WTC11 (cell line): ENCODE measurements at regions not wholly inside any gene's neighbourhood (a gene's known extent, or its start where the extent isn't known, plus 50 kb on each side); places are given as distances from the start of the nearest gene placed in this dataset.

Source experiments
- ATAC-seq: fragments of 200-7000 bp; cut with Tn5 transposase; 2 replicates; pipeline ENCODE4 v1.10.0; 2021; ENCODE audit warnings: mild to moderate bottlenecking, moderate library complexity
- CTCF ChIA-PET: fragments of 300-600 bp; sonication (Branson Sonifier 250); formaldehyde crosslinking; loops from one replicate; lab custom pipeline; 2021; ENCODE audit warnings: antibody characterized with exemption; lab: Charles Lee
- POLR2A ChIA-PET: fragments of 350-600 bp; sonication (Branson Sonifier 250); formaldehyde crosslinking; loops from one replicate; lab custom pipeline; 2021; ENCODE audit warnings: antibody characterized with exemption; lab: Charles Lee
- DNase-seq: peaks from one replicate; pipeline ENCODE4 v3.0.0; 2021; ENCODE audit warnings: low spot score
- H3K27ac Mint-ChIP-seq: 2 replicates; pipeline ENCODE4 v1.8.0; 2021; ENCODE audit warnings: mixed read lengths
- H3K27me3 Mint-ChIP-seq: 2 replicates; pipeline ENCODE4 v1.8.0; 2021; ENCODE audit warnings: low read depth, mild to moderate bottlenecking, moderate library complexity, mixed read lengths
- H3K36me3 Mint-ChIP-seq: 2 replicates; pipeline ENCODE4 v1.8.0; 2021; ENCODE audit warnings: mixed read lengths
- H3K4me1 Mint-ChIP-seq: 2 replicates; pipeline ENCODE4 v1.8.0; 2022; ENCODE audit warnings: mixed read lengths
- H3K4me3 Mint-ChIP-seq: 2 replicates; pipeline ENCODE4 v1.8.0; 2021; ENCODE audit warnings: mild to moderate bottlenecking, moderate library complexity, mixed read lengths
- H3K9me3 Mint-ChIP-seq: 2 replicates; pipeline ENCODE4 v1.8.0; 2021; ENCODE audit warnings: mixed read lengths
- ATF6 ChIP-seq: sonication (generic); formaldehyde crosslinking; IDR thresholded peaks from 2 replicates; pipeline ENCODE4 v1.8.1; 2023; ENCODE audit warnings: mild to moderate bottlenecking, missing genetic modification reagents
- CBFB ChIP-seq: sonication (generic); formaldehyde crosslinking; IDR thresholded peaks from 2 replicates; pipeline ENCODE4 v1.8.1; 2022; ENCODE audit warnings: mild to moderate bottlenecking, low read depth, missing genetic modification reagents
- CREB1 ChIP-seq: sonication (generic); formaldehyde crosslinking; IDR thresholded peaks from 2 replicates; pipeline ENCODE4 v1.8.0; 2023; ENCODE audit warnings: mild to moderate bottlenecking, missing genetic modification reagents
- JAZF1 ChIP-seq: fragments of 250-450 bp; sonication (Bioruptor Pico); IDR thresholded peaks from 2 replicates; pipeline ENCODE4 v1.9.0; 2021; ENCODE audit warnings: moderate library complexity, mild to moderate bottlenecking, inconsistent platforms
- KAT7 ChIP-seq: sonication (generic); formaldehyde crosslinking; IDR thresholded peaks from 2 replicates; pipeline ENCODE4 v1.8.1; 2023; ENCODE audit warnings: missing genetic modification reagents, mild to moderate bottlenecking, borderline replicate concordance
- NFATC4 ChIP-seq: fragments of 250-450 bp; sonication (Bioruptor Pico); IDR thresholded peaks from 2 replicates; pipeline ENCODE4 v1.9.0; 2021; ENCODE audit warnings: mild to moderate bottlenecking
- NR1H2 ChIP-seq: sonication (generic); formaldehyde crosslinking; IDR thresholded peaks from 2 replicates; pipeline ENCODE4 v1.9.0; 2021; ENCODE audit warnings: mild to moderate bottlenecking, moderate library complexity, missing genetic modification reagents
- STAT6 ChIP-seq: sonication (generic); formaldehyde crosslinking; conservative IDR thresholded peaks from 2 replicates; pipeline ENCODE4 v1.8.1; 2023; ENCODE audit warnings: mild to moderate bottlenecking, low read depth, missing genetic modification reagents, moderate library complexity
- USF1 ChIP-seq: sonication (generic); formaldehyde crosslinking; IDR thresholded peaks from 2 replicates; pipeline ENCODE4 v1.8.0; 2022; ENCODE audit warnings: mild to moderate bottlenecking, missing genetic modification reagents
- ZNF219 ChIP-seq: sonication (generic); formaldehyde crosslinking; IDR thresholded peaks from 2 replicates; pipeline ENCODE4 v1.8.0; 2023; ENCODE audit warnings: missing genetic modification reagents, mild to moderate bottlenecking, borderline replicate concordance
- ZNF232 ChIP-seq: sonication (generic); formaldehyde crosslinking; IDR thresholded peaks from 2 replicates; pipeline ENCODE4 v1.8.0; 2022; ENCODE audit warnings: mild to moderate bottlenecking, missing genetic modification reagents
- ZNF416 ChIP-seq: fragments of 250-450 bp; sonication (Bioruptor Pico); IDR thresholded peaks from 2 replicates; pipeline ENCODE4 v1.9.0; 2021; ENCODE audit warnings: mild to moderate bottlenecking, inconsistent platforms
- ZNF671 ChIP-seq: fragments of 250-450 bp; sonication (Bioruptor Pico); IDR thresholded peaks from 2 replicates; pipeline ENCODE4 v1.8.0; 2021; ENCODE audit warnings: mild to moderate bottlenecking
- ZSCAN18 ChIP-seq: fragments of 250-450 bp; sonication (Bioruptor Pico); IDR thresholded peaks from 2 replicates; pipeline ENCODE4 v2.1.2; 2022; ENCODE audit warnings: mild to moderate bottlenecking, moderate library complexity
- TF ChIP-seq, protein P1 (sequence below): fragments of 250-450 bp; sonication (Bioruptor Pico); IDR thresholded peaks from 2 replicates; pipeline ENCODE4 v1.9.0; 2021; ENCODE audit warnings: mild to moderate bottlenecking
- TF ChIP-seq, protein P2 (sequence below): fragments of 250-450 bp; sonication (Bioruptor Pico); IDR thresholded peaks from 2 replicates; pipeline ENCODE4 v1.9.0; 2021; ENCODE audit warnings: moderate library complexity, mild to moderate bottlenecking, inconsistent platforms, borderline replicate concordance
- TF ChIP-seq, protein P3 (sequence below): fragments of 250-450 bp; sonication (Bioruptor Pico); IDR thresholded peaks from 2 replicates; pipeline ENCODE4 v1.9.0; 2021; ENCODE audit warnings: mild to moderate bottlenecking, borderline replicate concordance

- TF ChIP-seq ZNF219 (CRISPR knock-in tag) = no peak
- no peak for TF ChIP-seq ZNF671 (CRISPR knock-in tag)
- TF ChIP-seq STAT6 (CRISPR knock-in tag) = no peak
- no peak for TF ChIP-seq ZNF232 (CRISPR knock-in tag)
- TF ChIP-seq CBFB = no peak
- TF ChIP-seq JAZF1 = no peak
- no peak for TF ChIP-seq ZNF416 (CRISPR knock-in tag)
- no peak for TF ChIP-seq NR1H2 (CRISPR knock-in tag)
- no peak for TF ChIP-seq USF1 (CRISPR knock-in tag)
- TF ChIP-seq ATF6 (CRISPR knock-in tag) = no peak
- TF ChIP-seq CREB1 (CRISPR knock-in tag) = no peak
- TF ChIP-seq, protein P1, sequence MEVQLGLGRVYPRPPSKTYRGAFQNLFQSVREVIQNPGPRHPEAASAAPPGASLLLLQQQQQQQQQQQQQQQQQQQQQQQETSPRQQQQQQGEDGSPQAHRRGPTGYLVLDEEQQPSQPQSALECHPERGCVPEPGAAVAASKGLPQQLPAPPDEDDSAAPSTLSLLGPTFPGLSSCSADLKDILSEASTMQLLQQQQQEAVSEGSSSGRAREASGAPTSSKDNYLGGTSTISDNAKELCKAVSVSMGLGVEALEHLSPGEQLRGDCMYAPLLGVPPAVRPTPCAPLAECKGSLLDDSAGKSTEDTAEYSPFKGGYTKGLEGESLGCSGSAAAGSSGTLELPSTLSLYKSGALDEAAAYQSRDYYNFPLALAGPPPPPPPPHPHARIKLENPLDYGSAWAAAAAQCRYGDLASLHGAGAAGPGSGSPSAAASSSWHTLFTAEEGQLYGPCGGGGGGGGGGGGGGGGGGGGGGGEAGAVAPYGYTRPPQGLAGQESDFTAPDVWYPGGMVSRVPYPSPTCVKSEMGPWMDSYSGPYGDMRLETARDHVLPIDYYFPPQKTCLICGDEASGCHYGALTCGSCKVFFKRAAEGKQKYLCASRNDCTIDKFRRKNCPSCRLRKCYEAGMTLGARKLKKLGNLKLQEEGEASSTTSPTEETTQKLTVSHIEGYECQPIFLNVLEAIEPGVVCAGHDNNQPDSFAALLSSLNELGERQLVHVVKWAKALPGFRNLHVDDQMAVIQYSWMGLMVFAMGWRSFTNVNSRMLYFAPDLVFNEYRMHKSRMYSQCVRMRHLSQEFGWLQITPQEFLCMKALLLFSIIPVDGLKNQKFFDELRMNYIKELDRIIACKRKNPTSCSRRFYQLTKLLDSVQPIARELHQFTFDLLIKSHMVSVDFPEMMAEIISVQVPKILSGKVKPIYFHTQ (CRISPR knock-in tag) = no peak
- no peak for TF ChIP-seq ZSCAN18 (CRISPR knock-in tag)
- TF ChIP-seq KAT7 = no peak
- TF ChIP-seq, protein P2, sequence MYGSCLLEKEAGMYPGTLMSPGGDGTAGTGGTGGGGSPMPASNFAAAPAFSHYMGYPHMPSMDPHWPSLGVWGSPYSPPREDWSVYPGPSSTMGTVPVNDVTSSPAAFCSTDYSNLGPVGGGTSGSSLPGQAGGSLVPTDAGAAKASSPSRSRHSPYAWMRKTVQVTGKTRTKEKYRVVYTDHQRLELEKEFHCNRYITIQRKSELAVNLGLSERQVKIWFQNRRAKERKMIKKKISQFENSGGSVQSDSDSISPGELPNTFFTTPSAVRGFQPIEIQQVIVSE (CRISPR knock-in tag) = no peak
- TF ChIP-seq, protein P3, sequence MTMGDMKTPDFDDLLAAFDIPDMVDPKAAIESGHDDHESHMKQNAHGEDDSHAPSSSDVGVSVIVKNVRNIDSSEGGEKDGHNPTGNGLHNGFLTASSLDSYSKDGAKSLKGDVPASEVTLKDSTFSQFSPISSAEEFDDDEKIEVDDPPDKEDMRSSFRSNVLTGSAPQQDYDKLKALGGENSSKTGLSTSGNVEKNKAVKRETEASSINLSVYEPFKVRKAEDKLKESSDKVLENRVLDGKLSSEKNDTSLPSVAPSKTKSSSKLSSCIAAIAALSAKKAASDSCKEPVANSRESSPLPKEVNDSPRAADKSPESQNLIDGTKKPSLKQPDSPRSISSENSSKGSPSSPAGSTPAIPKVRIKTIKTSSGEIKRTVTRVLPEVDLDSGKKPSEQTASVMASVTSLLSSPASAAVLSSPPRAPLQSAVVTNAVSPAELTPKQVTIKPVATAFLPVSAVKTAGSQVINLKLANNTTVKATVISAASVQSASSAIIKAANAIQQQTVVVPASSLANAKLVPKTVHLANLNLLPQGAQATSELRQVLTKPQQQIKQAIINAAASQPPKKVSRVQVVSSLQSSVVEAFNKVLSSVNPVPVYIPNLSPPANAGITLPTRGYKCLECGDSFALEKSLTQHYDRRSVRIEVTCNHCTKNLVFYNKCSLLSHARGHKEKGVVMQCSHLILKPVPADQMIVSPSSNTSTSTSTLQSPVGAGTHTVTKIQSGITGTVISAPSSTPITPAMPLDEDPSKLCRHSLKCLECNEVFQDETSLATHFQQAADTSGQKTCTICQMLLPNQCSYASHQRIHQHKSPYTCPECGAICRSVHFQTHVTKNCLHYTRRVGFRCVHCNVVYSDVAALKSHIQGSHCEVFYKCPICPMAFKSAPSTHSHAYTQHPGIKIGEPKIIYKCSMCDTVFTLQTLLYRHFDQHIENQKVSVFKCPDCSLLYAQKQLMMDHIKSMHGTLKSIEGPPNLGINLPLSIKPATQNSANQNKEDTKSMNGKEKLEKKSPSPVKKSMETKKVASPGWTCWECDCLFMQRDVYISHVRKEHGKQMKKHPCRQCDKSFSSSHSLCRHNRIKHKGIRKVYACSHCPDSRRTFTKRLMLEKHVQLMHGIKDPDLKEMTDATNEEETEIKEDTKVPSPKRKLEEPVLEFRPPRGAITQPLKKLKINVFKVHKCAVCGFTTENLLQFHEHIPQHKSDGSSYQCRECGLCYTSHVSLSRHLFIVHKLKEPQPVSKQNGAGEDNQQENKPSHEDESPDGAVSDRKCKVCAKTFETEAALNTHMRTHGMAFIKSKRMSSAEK (CRISPR knock-in tag) = no peak
- TF ChIP-seq NFATC4 (CRISPR knock-in tag) = no peak
- H3K9me3 Mint-ChIP-seq = no peaks in the 10 kb centered on the region
- no peaks in the 10 kb centered on the region for H3K27me3 Mint-ChIP-seq
- no peak overlapping the region for H3K4me3 Mint-ChIP-seq
- DNase-seq = no peak
- POLR2A ChIA-PET = interaction anchor here (0.7 kb wide), 1 partner anchor 59 kb away, joined by 4 read pairs; no protein-coding TSS in a partner anchor
- H3K36me3 Mint-ChIP-seq = no peaks in the 10 kb centered on the region
- H3K4me1 Mint-ChIP-seq = peaks cover 20% of the 10 kb centered on the region
- CTCF ChIA-PET = interaction anchor here (0.7 kb wide), 1 partner anchor 96 kb away, joined by 3 read pairs; no protein-coding TSS in a partner anchor
- no peak overlapping the region for H3K27ac Mint-ChIP-seq
- no peak for ATAC-seq
Measured at GRCh38 chr2:143949121-143949848, 570.6 kb downstream of the ZEB2 start.
